H9 (cell line): ENCODE measurements at regions not wholly inside any gene's neighbourhood (a gene's known extent, or its start where the extent isn't known, plus 50 kb on each side); places are given as distances from the start of the nearest gene placed in this dataset.

Experiments used
- DNase-seq: peaks from one replicate; pipeline ENCODE4 v3.0.0-alpha.2; 2017
- H2AFZ ChIP-seq: one replicate; pipeline ENCODE4 v1.6.1; 2013; ENCODE audit warnings: mild to moderate bottlenecking, low read length, control low read depth, moderate library complexity
- H2AK5ac ChIP-seq: 2 replicates; pipeline ENCODE4 v1.6.1; 2013; ENCODE audit warnings: low read length, control low read depth, mixed read lengths; ENCODE audit not compliant: insufficient read length
- H2BK120ac ChIP-seq: one replicate; pipeline ENCODE4 v1.6.1; 2013; ENCODE audit warnings: low read depth, mild to moderate bottlenecking, low read length, control low read depth, inconsistent platforms; ENCODE audit not compliant: poor library complexity, severe bottlenecking
- H2BK12ac ChIP-seq: 2 replicates; pipeline ENCODE4 v1.6.1; 2013; ENCODE audit warnings: low read length, control low read depth, mixed read lengths, low read depth; ENCODE audit not compliant: insufficient read length
- H2BK15ac ChIP-seq: 2 replicates; pipeline ENCODE4 v1.6.1; 2013; ENCODE audit warnings: low read depth, low read length, control low read depth
- H2BK20ac ChIP-seq: one replicate; pipeline ENCODE4 v1.6.1; 2013; ENCODE audit warnings: low read depth, mild to moderate bottlenecking, low read length, control low read depth, inconsistent platforms; ENCODE audit not compliant: poor library complexity, severe bottlenecking
- H2BK5ac ChIP-seq: 2 replicates; pipeline ENCODE4 v1.6.1; 2013; ENCODE audit warnings: low read length, control low read depth, mixed read lengths; ENCODE audit not compliant: insufficient read length
- H3K14ac ChIP-seq: 2 replicates; pipeline ENCODE4 v1.6.1; 2013; ENCODE audit warnings: low read length, control low read depth; ENCODE audit not compliant: insufficient read depth
- H3K18ac ChIP-seq: 2 replicates; pipeline ENCODE4 v1.6.1; 2013; ENCODE audit warnings: low read depth, mild to moderate bottlenecking, mixed read lengths, low read length, control low read depth; ENCODE audit not compliant: insufficient read length
- H3K23ac ChIP-seq: 2 replicates; pipeline ENCODE4 v1.6.1; 2013; ENCODE audit warnings: low read length, control low read depth, mixed read lengths, low read depth; ENCODE audit not compliant: insufficient read length
- H3K23me2 ChIP-seq: 2 replicates; pipeline ENCODE4 v1.6.1; 2013; ENCODE audit warnings: low read depth, mild to moderate bottlenecking, mixed read lengths, low read length, control low read depth; ENCODE audit not compliant: insufficient read length, poor library complexity, severe bottlenecking
- H3K27ac ChIP-seq: 2 replicates; pipeline ENCODE4 v1.5.1; 2013; ENCODE audit warnings: low read length, control low read depth, mixed read lengths, low read depth; ENCODE audit not compliant: insufficient read length
- H3K27me3 ChIP-seq: 2 replicates; pipeline ENCODE4 v1.6.1; 2013; ENCODE audit warnings: low read length, control low read depth, inconsistent platforms; ENCODE audit not compliant: insufficient read depth
- H3K4ac ChIP-seq: 2 replicates; pipeline ENCODE4 v1.6.1; 2013; ENCODE audit warnings: low read depth, mild to moderate bottlenecking, control low read depth, inconsistent platforms, low read length, moderate library complexity
- H3K4me1 ChIP-seq: 2 replicates; pipeline ENCODE4 v1.6.1; 2013; ENCODE audit warnings: low read length, control low read depth, inconsistent platforms; ENCODE audit not compliant: insufficient read depth
- H3K4me2 ChIP-seq: 2 replicates; pipeline ENCODE4 v1.6.1; 2013; ENCODE audit warnings: low read length, control low read depth, mixed read lengths; ENCODE audit not compliant: insufficient read length, insufficient read depth
- H3K56ac ChIP-seq: 2 replicates; pipeline ENCODE4 v1.6.1; 2013; ENCODE audit warnings: low read depth, mild to moderate bottlenecking, mixed read lengths, low read length, control low read depth; ENCODE audit not compliant: insufficient read length
- H3K79me1 ChIP-seq: 2 replicates; pipeline ENCODE4 v1.6.1; 2013; ENCODE audit warnings: low read depth, mild to moderate bottlenecking, moderate library complexity, low read length, control low read depth, inconsistent platforms; ENCODE audit not compliant: insufficient read depth, poor library complexity, severe bottlenecking
- H3K79me2 ChIP-seq: 2 replicates; pipeline ENCODE4 v1.6.1; 2013; ENCODE audit warnings: low read length, control low read depth, inconsistent platforms; ENCODE audit not compliant: insufficient read depth
- H3K9ac ChIP-seq: 2 replicates; pipeline ENCODE4 v1.6.1; 2013; ENCODE audit warnings: low read length, control low read depth, mixed read lengths; ENCODE audit not compliant: insufficient read length; ENCODE audit errors: extremely low read depth
- H3K9me3 ChIP-seq: one replicate; pipeline ENCODE4 v1.6.1; 2013; ENCODE audit warnings: low read depth, low read length, inconsistent platforms; ENCODE audit not compliant: control insufficient read depth
- H3T11ph ChIP-seq: one replicate; pipeline ENCODE4 v1.6.1; 2013; ENCODE audit warnings: mild to moderate bottlenecking, low read length, control low read depth, inconsistent platforms
- H4K20me1 ChIP-seq: one replicate; pipeline ENCODE4 v1.6.1; 2013; ENCODE audit not compliant: control insufficient read depth, insufficient read length, insufficient read depth
- H4K5ac ChIP-seq: 2 replicates; pipeline ENCODE4 v1.6.1; 2013; ENCODE audit warnings: low read depth, mild to moderate bottlenecking, mixed read lengths, low read length, control low read depth; ENCODE audit not compliant: insufficient read length
- H4K8ac ChIP-seq: replicated peaks from 2 replicates; pipeline ENCODE4 v1.6.1; 2013; ENCODE audit warnings: low read length, control low read depth, mixed read lengths, low read depth; ENCODE audit not compliant: insufficient read length
- H4K91ac ChIP-seq: 2 replicates; pipeline ENCODE4 v1.6.1; 2013; ENCODE audit warnings: low read depth, mild to moderate bottlenecking, moderate library complexity, mixed read lengths, low read length, control low read depth; ENCODE audit not compliant: insufficient read length
- H3K27ac Mint-ChIP-seq, 3 experiments: 2 replicates in 2 of 3; 3 replicates in 1 of 3; pipeline ENCODE4 v1.8.0; 2020 to 2021; ENCODE audit warnings: mixed read lengths in 3 of 3, mild to moderate bottlenecking in 1 of 3, moderate library complexity in 1 of 3
- H3K27me3 Mint-ChIP-seq: 2 replicates; pipeline ENCODE4 v1.8.0; 2021; ENCODE audit warnings: low read depth, mild to moderate bottlenecking, moderate library complexity, mixed read lengths
- H3K36me3 Mint-ChIP-seq, 3 experiments: 2 replicates in 2 of 3; 3 replicates in 1 of 3; pipeline ENCODE4 v1.8.0; 2020 to 2021; ENCODE audit warnings: low read depth in 3 of 3, mixed read lengths in 3 of 3; ENCODE audit not compliant: insufficient read depth in 1 of 3
- H3K4me1 Mint-ChIP-seq, 2 experiments: 2 replicates each; pipeline ENCODE4 v1.8.0; 2020; ENCODE audit warnings: mixed read lengths in 2 of 2
- H3K4me3 Mint-ChIP-seq, 2 experiments: 2 replicates in 1 of 2; 3 replicates in 1 of 2; pipeline ENCODE4 v1.8.0; 2020 to 2021; ENCODE audit warnings: mild to moderate bottlenecking in 2 of 2, mixed read lengths in 2 of 2, moderate library complexity in 1 of 2
- H3K9me3 Mint-ChIP-seq, 2 experiments: 2 replicates in 1 of 2; 3 replicates in 1 of 2; pipeline ENCODE4 v1.8.0; 2020; ENCODE audit warnings: mild to moderate bottlenecking in 2 of 2, mixed read lengths in 2 of 2, moderate library complexity in 1 of 2
- CTCF ChIP-seq: fragments of 200-600 bp; sonication (generic); conservative IDR thresholded peaks from 3 replicates; pipeline ENCODE4 v1.8.0; 2021; ENCODE audit warnings: antibody characterized with exemption, mild to moderate bottlenecking
- WGBS: extraction: QIAGEN DNeasy Blood & Tissue Kit; methylation state at CpG from one replicate; pipeline ENCODE4 v1.1.7; 2013; ENCODE audit warnings: missing lambda C conversion rate, low lambda C conversion rate, mixed read lengths; ENCODE audit not compliant: insufficient read length; ENCODE audit errors: extremely low coverage; 5-methylcytosine and 5-hydroxymethylcytosine counted together

- H3K18ac ChIP-seq, result no peak overlapping the region
- H2AK5ac ChIP-seq, result no peak overlapping the region
- no peak for DNase-seq
- H3K27me3 ChIP-seq, result no peaks in the 10 kb centered on the region
- no peaks in the 10 kb centered on the region for H3K27me3 Mint-ChIP-seq
- no peak overlapping the region for H3K4me3 Mint-ChIP-seq
- no peak overlapping the region for H2BK12ac ChIP-seq
- no peaks in the 10 kb centered on the region for H3K79me2 ChIP-seq
- no peaks in the 10 kb centered on the region for H4K20me1 ChIP-seq
- no peaks in the 10 kb centered on the region for H3K79me1 ChIP-seq
- peaks cover 6% of the 10 kb centered on the region in 2 experiments; a peak in 2 of 4 replicates for H3K4me1 Mint-ChIP-seq
- no peaks in the 10 kb centered on the region for H3K9me3 Mint-ChIP-seq
- no peaks in the 10 kb centered on the region for H3K36me3 Mint-ChIP-seq
- no peaks in the 10 kb centered on the region for H3K4me1 ChIP-seq
- TF ChIP-seq CTCF, result no peak
- no peak overlapping the region for H3K14ac ChIP-seq
- no peak overlapping the region for H3K4ac ChIP-seq
- no peak overlapping the region for H4K5ac ChIP-seq
- H2BK5ac ChIP-seq, result no peak overlapping the region
- no peak overlapping the region for H3K27ac ChIP-seq
- peak overlapping the region; percentile 80 for H3K4me2 ChIP-seq
- H3T11ph ChIP-seq, result no peak overlapping the region
- no peak overlapping the region for H3K9ac ChIP-seq
- no peak overlapping the region for H3K23ac ChIP-seq
- H2AFZ ChIP-seq, result peak overlapping the region; percentile 88
- H3K27ac Mint-ChIP-seq, result no peak overlapping the region
- WGBS, result no CpG with 5 or more reads among the region's 10 CpGs
- H2BK15ac ChIP-seq, result no peak overlapping the region
- no peak overlapping the region for H4K8ac ChIP-seq
- no peak overlapping the region for H2BK20ac ChIP-seq
- H4K91ac ChIP-seq, result no peak overlapping the region
- no peak overlapping the region for H3K56ac ChIP-seq
- H3K9me3 ChIP-seq, result no peaks in the 10 kb centered on the region
- peaks cover 4% of the 10 kb centered on the region for H3K23me2 ChIP-seq
- no peak overlapping the region for H2BK120ac ChIP-seq
These were observed 568.7 kb upstream of the MGMT start for GRCh38 chr10:128898133-128898915.
